GM18868 (cell line): ENCODE measurements at regions not wholly inside any gene's neighbourhood (a gene's known extent, or its start where the extent isn't known, plus 50 kb on each side); places are given as distances from the start of the nearest gene placed in this dataset.

Experiments used
- ATAC-seq: cut with Tn5 transposase; IDR thresholded peaks from one replicate; pipeline ENCODE4 v1.9.1; 2021; ENCODE audit warnings: mild to moderate bottlenecking, moderate library complexity; ENCODE audit not compliant: unreplicated experiment

GRCh38 chr10:107275806-107276205 lies 111.3 kb upstream of the SORCS1 start:
- ATAC-seq = no peak

DNA sequence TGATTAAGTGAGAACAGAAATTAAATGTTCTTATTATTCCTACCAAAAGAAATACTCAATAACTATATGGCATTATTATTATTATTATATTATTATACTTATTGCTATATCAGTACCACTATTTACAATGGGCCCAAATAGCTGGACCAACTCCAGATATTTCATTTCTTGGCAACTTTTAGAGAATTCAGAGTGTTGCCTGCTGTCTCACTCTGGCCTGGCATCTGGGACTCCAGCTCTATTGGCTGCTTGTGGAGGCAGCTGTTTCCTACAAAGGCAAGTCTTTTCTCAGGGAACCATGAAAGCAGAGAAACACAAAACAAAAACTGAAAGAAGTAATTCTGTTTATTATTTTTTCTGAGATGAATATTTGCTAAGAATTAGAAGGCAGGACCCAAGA lies 105.1 kb upstream of the SORCS1 start:
- no peak for ATAC-seq

DNA sequence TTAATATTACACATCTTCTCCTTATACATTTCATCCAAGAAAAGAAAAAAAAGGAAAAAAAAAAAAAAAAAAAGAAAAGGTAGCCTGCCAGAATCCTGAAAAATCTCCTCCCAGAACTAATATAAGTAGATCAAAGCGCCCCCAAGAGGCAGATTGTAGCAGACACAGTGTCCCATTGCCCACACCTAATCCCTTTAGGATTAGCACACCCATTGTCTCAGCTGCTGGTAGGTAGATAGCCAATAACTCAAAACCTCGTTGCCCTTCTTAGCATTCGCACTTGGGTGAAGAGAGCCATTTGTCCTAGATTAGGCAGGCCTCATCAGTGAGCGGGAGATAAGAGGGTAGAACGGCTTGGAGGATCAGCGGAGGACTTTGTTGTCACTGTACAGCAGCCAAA lies 100.2 kb upstream of the SORCS1 start:
- ATAC-seq = no peak

- no peak for ATAC-seq
Measured at GRCh38 chr10:107244122-107244521, 79.6 kb upstream of the SORCS1 start.

GRCh38 chr10:107238275-107238674 lies 73.8 kb upstream of the SORCS1 start:
- no peak for ATAC-seq

DNA sequence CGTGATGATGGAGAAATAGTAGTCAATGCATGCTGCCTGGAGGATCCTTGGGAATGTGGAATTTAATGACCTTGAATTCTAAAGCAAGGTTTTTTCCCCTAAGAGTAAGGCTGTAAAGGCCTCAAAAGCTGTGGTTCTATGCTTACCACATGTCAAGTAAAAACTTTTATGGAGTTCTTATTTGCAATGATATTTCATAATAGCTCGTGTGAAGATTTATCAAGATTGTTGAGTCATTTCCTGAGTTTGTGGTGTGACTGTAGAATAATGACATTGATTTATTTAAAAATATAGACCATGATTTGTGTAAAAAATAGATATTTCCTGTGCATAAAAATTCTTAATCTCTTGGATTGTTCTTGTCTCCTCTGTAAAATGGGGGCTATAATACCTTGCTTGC lies 67.5 kb upstream of the SORCS1 start:
- ATAC-seq = no peak

DNA sequence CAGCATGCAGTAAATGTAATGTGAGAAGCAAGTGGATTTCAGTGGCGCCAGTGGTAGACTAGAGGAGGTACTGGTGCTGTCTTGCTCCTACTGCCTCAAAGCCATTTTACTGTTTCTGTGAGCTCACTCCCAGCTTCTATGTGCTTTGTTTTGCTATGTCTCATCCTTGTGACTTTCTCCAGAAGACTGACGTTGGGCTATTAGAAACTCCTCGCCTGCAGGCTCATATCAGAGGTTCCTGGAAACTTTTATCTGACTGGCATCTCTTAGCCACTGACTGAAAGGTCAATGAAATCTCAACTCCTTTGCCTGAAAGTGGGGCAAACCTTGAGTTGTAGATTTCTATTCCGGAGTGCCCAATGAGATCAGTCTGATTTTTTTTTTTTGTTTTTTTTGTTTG lies 66.4 kb upstream of the SORCS1 start:
- ATAC-seq = no peak

DNA sequence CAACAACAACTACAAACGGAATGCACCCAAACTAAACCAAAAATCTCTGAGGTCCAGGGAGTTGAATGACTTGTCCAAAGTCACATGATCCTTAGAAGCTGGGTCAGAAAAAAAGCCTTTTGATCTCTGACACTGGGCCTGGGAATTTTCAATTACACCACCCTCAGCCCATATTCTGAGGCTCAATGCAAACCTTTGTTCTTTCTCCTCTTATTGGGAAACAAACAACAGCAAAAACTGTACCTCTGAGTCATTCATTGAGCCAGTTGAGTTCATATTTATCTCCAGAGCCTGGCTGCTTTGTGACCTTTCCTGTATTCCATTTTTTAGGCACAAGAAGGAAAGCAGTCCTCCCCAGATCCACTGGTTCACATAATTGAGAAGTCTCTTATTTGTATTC lies 51.2 kb upstream of the SORCS1 start:
- no peak for ATAC-seq
